Panc1 (cell line): ENCODE measurements at regions not wholly inside any gene's neighbourhood (a gene's known extent, or its start where the extent isn't known, plus 50 kb on each side); places are given as distances from the start of the nearest gene placed in this dataset.

Source experiments
- ATAC-seq: fragments of 200-7000 bp; cut with Tn5 transposase; 2 replicates; pipeline ENCODE4 v1.9.1; 2020; ENCODE audit warnings: mild to moderate bottlenecking, moderate library complexity
- BruUV-seq: library from RNA; stranded (reverse); fragments of 400-500 nt; replicated peaks from 2 replicates; lab custom pipeline; 2021; lab: Mats Ljungman, UMichigan
- CTCF ChIA-PET: fragments of 300-600 bp; sonication (Branson Sonifier 250); formaldehyde crosslinking; loops from one replicate; lab custom pipeline; 2022; ENCODE audit warnings: antibody characterized with exemption; lab: Charles Lee
- POLR2A ChIA-PET: fragments of 300-600 bp; sonication (Branson Sonifier 250); formaldehyde crosslinking; loops from one replicate; lab custom pipeline; 2022; ENCODE audit warnings: antibody characterized with exemption; lab: Charles Lee
- DNase-seq: peaks from one replicate; pipeline ENCODE4 v3.0.0-alpha.2; 2010; ENCODE audit warnings: low read depth, low spot score
- H3K27ac ChIP-seq: 2 replicates; pipeline ENCODE4 v1.5.1; 2011; ENCODE audit warnings: mild to moderate bottlenecking, low read length, inconsistent platforms
- H3K27me3 ChIP-seq: fragments of 200-500 bp; sonication (Bioruptor generic); 2 replicates; pipeline ENCODE4 v1.6.0; 2014; ENCODE audit warnings: low read length, inconsistent platforms; ENCODE audit not compliant: control insufficient read depth, insufficient read depth
- H3K36me3 ChIP-seq: fragments of 200-500 bp; sonication (Bioruptor generic); 2 replicates; pipeline ENCODE4 v1.5.1; 2014; ENCODE audit warnings: inconsistent platforms, mild to moderate bottlenecking, low read length, moderate library complexity; ENCODE audit not compliant: control insufficient read depth, insufficient read depth
- H3K4me1 ChIP-seq: 2 replicates; pipeline ENCODE4 v1.5.1; 2011; ENCODE audit warnings: inconsistent platforms, mild to moderate bottlenecking, low read length, moderate library complexity; ENCODE audit not compliant: control insufficient read depth, insufficient read depth
- H3K4me3 ChIP-seq, 2 experiments: 2 replicates each; pipeline ENCODE4 v1.5.1; 2011 to 2012; ENCODE audit warnings: low read depth in 2 of 2, low read length in 2 of 2, mild to moderate bottlenecking in 2 of 2, inconsistent platforms in 1 of 2, moderate library complexity in 1 of 2
- H3K9me3 ChIP-seq: fragments of 200-500 bp; sonication (Bioruptor generic); 2 replicates; pipeline ENCODE4 v1.5.1; 2014; ENCODE audit warnings: low read depth, mild to moderate bottlenecking, inconsistent platforms, low read length, moderate library complexity; ENCODE audit not compliant: control insufficient read depth, insufficient read depth
- CTCF ChIP-seq: fragments of 450-650 bp; IDR thresholded peaks from 2 replicates; pipeline ENCODE4 v1.5.1; 2017; ENCODE audit warnings: mild to moderate bottlenecking
- POLR2AphosphoS5 ChIP-seq: IDR thresholded peaks from 2 replicates; pipeline ENCODE4 v1.6.1; 2012; ENCODE audit warnings: mild to moderate bottlenecking, low read depth, low read length, moderate library complexity
- REST ChIP-seq, 2 experiments: IDR thresholded peaks; 2 replicates each; pipeline ENCODE4 v1.6.1; 2011 to 2012; ENCODE audit warnings: low read depth in 2 of 2, control low read depth in 1 of 2, low read length in 1 of 2, mild to moderate bottlenecking in 1 of 2, moderate library complexity in 1 of 2; ENCODE audit not compliant: insufficient read depth in 1 of 2
- SIN3A ChIP-seq: IDR thresholded peaks from 2 replicates; pipeline ENCODE4 v1.6.1; 2012; ENCODE audit warnings: low read depth, mild to moderate bottlenecking, low read length, moderate library complexity, borderline replicate concordance; ENCODE audit not compliant: insufficient read depth
- TCF7L2 ChIP-seq: IDR thresholded peaks from 2 replicates; pipeline ENCODE4 v1.6.1; 2011; ENCODE audit warnings: mild to moderate bottlenecking, low read depth, low read length, inconsistent platforms
- in situ Hi-C: cut with HindIII; loops from 2 replicates; pipeline ENCODE4 v1.10.0; 2016; ENCODE audit warnings: low sequenced_read_pairs, low pct_unique_long_range_greater_than_20kb
- intact Hi-C: fragments of 100-400 bp; cut with micrococcal nuclease; formaldehyde crosslinking; loops from one replicate; pipeline ENCODE4 v1.10.0; 2022; ENCODE audit not compliant: unreplicated experiment

GRCh38 chr2:236886456-236886855 is 199.2 kb upstream of the COPS8 start:
- no peak for ATAC-seq
- in situ Hi-C loops: no loop called here
- ChIA-PET CTCF (no interaction called here), POLR2A (no interaction called here)
- Histone ChIP-seq H3K4me3 (no peak overlapping the region), H3K27ac (no peak overlapping the region), H3K9me3 (peaks cover 7% of the 10 kb centered on the region; the same call in 1 of the 2 replicates), H3K27me3 (no peaks in the 10 kb centered on the region; the same call in 1 of the 2 replicates), H3K4me1 (no peaks in the 10 kb centered on the region), H3K36me3 (no peaks in the 10 kb centered on the region)
- BruUV-seq: no TSS peak
- no peak for TF ChIP-seq SIN3A
- TF ChIP-seq POLR2AphosphoS5: no peak
- TF ChIP-seq CTCF: no peak
- no peak for TF ChIP-seq REST (IDR thresholded peaks at IDR 0.05; ENCODE audit: insufficient read depth in 1 of 2, low read depth in 2 of 2, low read length in 1 of 2)
- TF ChIP-seq TCF7L2: no peak
- intact Hi-C loops: no loop called here
- no peak for DNase-seq

- no TSS peak for BruUV-seq
- in situ Hi-C loops (no loop called here), intact Hi-C loops (no loop called here)
- Histone ChIP-seq H3K27me3 (peaks cover under 1% of the 10 kb centered on the region; the same call in 1 of the 2 replicates), H3K36me3 (no peaks in the 10 kb centered on the region), H3K4me3 (no peak overlapping the region), H3K4me1 (no peaks in the 10 kb centered on the region), H3K27ac (no peak overlapping the region), H3K9me3 (no peaks in the 10 kb centered on the region)
- POLR2A ChIA-PET: no interaction called here
- no peak for ATAC-seq
- CTCF ChIA-PET: no interaction called here
- no peak for TF ChIP-seq TCF7L2
- no peak for TF ChIP-seq REST (IDR thresholded peaks at IDR 0.05; ENCODE audit: insufficient read depth in 1 of 2, low read depth in 2 of 2, low read length in 1 of 2)
- TF ChIP-seq CTCF: no peak
- TF ChIP-seq SIN3A: no peak
- no peak for TF ChIP-seq POLR2AphosphoS5
- no peak for DNase-seq
These were observed 198.2 kb upstream of the COPS8 start for GRCh38 chr2:236887531-236887930.
